ENCODE measurements at regions not wholly inside any gene's neighbourhood (a gene's known extent, or its start where the extent isn't known, plus 50 kb on each side); places are given as distances from the start of the nearest gene placed in this dataset.

- no peak for TF ChIP-seq CTCF (IDR thresholded peaks at IDR 0.05 in 2 of 3, conservative IDR thresholded peaks at IDR 0.05 in 1 of 3; ENCODE audit: borderline replicate concordance in 1 of 3, insufficient read depth in 1 of 3, low read depth in 2 of 3, low read length in 2 of 3)
- no peak for TF ChIP-seq POLR2A (IDR thresholded peaks at IDR 0.05; ENCODE audit: borderline replicate concordance, extremely low read depth, insufficient read depth, insufficient read length)
- no peak for TF ChIP-seq RAD21 (IDR thresholded peaks at IDR 0.05; ENCODE audit: low read depth)
These were observed 178.9 kb downstream of the UACA start for GRCh38 chr15:70584441-70584837.
